ENCODE measurements at regions not wholly inside any gene's neighbourhood (a gene's known extent, or its start where the extent isn't known, plus 50 kb on each side); places are given as distances from the start of the nearest gene placed in this dataset.

DNA sequence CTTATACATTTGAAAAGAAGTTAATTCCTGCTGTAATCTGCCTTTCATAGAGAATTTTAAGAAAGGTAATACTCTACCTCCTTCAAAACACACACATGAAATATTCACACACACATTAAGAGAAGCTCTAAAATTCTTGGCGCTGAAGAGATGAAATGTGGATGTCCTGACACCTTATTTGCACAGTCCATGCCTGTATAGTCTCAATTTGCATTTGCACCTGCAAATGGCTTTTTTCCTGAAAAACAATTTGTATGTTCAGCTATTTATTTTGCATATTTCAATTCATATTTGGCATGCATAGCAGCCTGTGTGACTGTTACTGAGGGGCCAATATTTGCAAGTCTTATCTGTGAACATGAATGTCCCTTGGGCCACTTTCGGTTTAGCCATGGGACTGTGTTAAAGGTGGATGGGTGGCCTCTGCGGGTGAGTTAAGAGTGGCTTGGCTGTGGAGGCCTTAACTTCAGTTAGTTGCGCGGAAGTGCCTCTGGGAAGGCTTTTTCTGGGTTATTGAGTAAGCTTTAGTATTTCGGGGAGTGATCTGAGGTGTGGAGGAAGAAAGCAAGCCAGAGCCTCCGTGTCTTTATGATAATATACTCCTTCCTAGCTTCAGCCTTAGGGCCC is 443.3 kb upstream of the FAT1 start:
- no peak for TF ChIP-seq EZH2 (IDR thresholded peaks at IDR 0.05; ENCODE audit: borderline replicate concordance, insufficient read depth, low read depth, low read length, poor library complexity, severe bottlenecking)
- TF ChIP-seq, protein P1, sequence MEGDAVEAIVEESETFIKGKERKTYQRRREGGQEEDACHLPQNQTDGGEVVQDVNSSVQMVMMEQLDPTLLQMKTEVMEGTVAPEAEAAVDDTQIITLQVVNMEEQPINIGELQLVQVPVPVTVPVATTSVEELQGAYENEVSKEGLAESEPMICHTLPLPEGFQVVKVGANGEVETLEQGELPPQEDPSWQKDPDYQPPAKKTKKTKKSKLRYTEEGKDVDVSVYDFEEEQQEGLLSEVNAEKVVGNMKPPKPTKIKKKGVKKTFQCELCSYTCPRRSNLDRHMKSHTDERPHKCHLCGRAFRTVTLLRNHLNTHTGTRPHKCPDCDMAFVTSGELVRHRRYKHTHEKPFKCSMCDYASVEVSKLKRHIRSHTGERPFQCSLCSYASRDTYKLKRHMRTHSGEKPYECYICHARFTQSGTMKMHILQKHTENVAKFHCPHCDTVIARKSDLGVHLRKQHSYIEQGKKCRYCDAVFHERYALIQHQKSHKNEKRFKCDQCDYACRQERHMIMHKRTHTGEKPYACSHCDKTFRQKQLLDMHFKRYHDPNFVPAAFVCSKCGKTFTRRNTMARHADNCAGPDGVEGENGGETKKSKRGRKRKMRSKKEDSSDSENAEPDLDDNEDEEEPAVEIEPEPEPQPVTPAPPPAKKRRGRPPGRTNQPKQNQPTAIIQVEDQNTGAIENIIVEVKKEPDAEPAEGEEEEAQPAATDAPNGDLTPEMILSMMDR (IDR thresholded peaks at IDR 0.05), result no peak

All from B cell (primary cell).